ENCODE measurements at regions not wholly inside any gene's neighbourhood (a gene's known extent, or its start where the extent isn't known, plus 50 kb on each side); places are given as distances from the start of the nearest gene placed in this dataset.

- 57 to 64% methylated on average over 5 of the region's 5 CpGs for WGBS, 2 experiments (ENCODE audit: low coverage in 1 of 2, low lambda C conversion rate in 2 of 2, missing lambda C conversion rate in 2 of 2)
- no peak overlapping the region for H3K4me2 ChIP-seq (ENCODE audit: unreplicated experiment)
Observed at GRCh38 chr7:89554209-89554608, 600.1 kb upstream of the STEAP1 start.

GRCh38 chr7:89559596-89559995 lies 594.7 kb upstream of the STEAP1 start:
- Histone ChIP-seq H3K9ac (no peak overlapping the region), H3K4me2 (ENCODE audit: unreplicated experiment) (no peak overlapping the region)
- TF ChIP-seq EZH2phosphoT487 (IDR thresholded peaks at IDR 0.05; ENCODE audit: insufficient read depth, low read depth) = no peak
- no peak for TF ChIP-seq EZH2 (IDR thresholded peaks at IDR 0.05; ENCODE audit: insufficient read depth, poor library complexity, severe bottlenecking)

More at GRCh38 chr7:89554209-89554608, 600.1 kb upstream of the STEAP1 start:
- no peaks in the 10 kb centered on the region for H3K4me1 ChIP-seq (ENCODE audit: insufficient read depth)
- no peaks in the 10 kb centered on the region for H3K9me2 ChIP-seq (ENCODE audit: insufficient read depth)
- H4K20me1 ChIP-seq (ENCODE audit: insufficient read depth) = no peaks in the 10 kb centered on the region
- H3K9me3 ChIP-seq (ENCODE audit: low read depth) = no peaks in the 10 kb centered on the region
- TF ChIP-seq EZH2phosphoT487 (IDR thresholded peaks at IDR 0.05; ENCODE audit: insufficient read depth, low read depth) = no peak
- no peak for TF ChIP-seq EZH2 (IDR thresholded peaks at IDR 0.05; ENCODE audit: insufficient read depth, poor library complexity, severe bottlenecking)
- no peaks in the 10 kb centered on the region for H3F3A ChIP-seq (ENCODE audit: insufficient read depth)
- no peaks in the 10 kb centered on the region for H3K79me2 ChIP-seq (ENCODE audit: insufficient read depth)
- DNase-seq = no peak
- no peak overlapping the region for H3K27ac ChIP-seq
- H3K27me3 ChIP-seq (replicated peaks; ENCODE audit: insufficient read depth) = no peaks in the 10 kb centered on the region
- in situ Hi-C loops (cut with MboI) = no loop called here
- no peak overlapping the region for H3K9ac ChIP-seq
- H2AFZ ChIP-seq = no peak overlapping the region
- no peaks in the 10 kb centered on the region for H3K36me3 ChIP-seq (ENCODE audit: low read depth)
- no peak overlapping the region for H3K4me3 ChIP-seq

GRCh38 chr7:89563597-89563996 lies 590.7 kb upstream of the STEAP1 start:
- Histone ChIP-seq H3K4me2 (ENCODE audit: unreplicated experiment) (no peak overlapping the region), H3K9me2 (ENCODE audit: insufficient read depth) (no peaks in the 10 kb centered on the region), H3K9me3 (ENCODE audit: low read depth) (no peaks in the 10 kb centered on the region), H3K79me2 (ENCODE audit: insufficient read depth) (no peaks in the 10 kb centered on the region), H3K4me1 (ENCODE audit: insufficient read depth) (no peaks in the 10 kb centered on the region), H4K20me1 (ENCODE audit: insufficient read depth) (no peaks in the 10 kb centered on the region), H3K4me3 (no peak overlapping the region), H3K27me3 (replicated peaks; ENCODE audit: insufficient read depth) (no peaks in the 10 kb centered on the region), H3K9ac (no peak overlapping the region), H3K27ac (no peak overlapping the region), H3K36me3 (ENCODE audit: low read depth) (no peaks in the 10 kb centered on the region), H2AFZ (no peak overlapping the region), H3F3A (ENCODE audit: insufficient read depth) (no peaks in the 10 kb centered on the region)
- no peak for TF ChIP-seq EZH2phosphoT487 (IDR thresholded peaks at IDR 0.05; ENCODE audit: insufficient read depth, low read depth)
- TF ChIP-seq EZH2 (IDR thresholded peaks at IDR 0.05; ENCODE audit: insufficient read depth, poor library complexity, severe bottlenecking) = no peak
- DNase-seq = no peak
- WGBS, 2 experiments (ENCODE audit: low coverage in 1 of 2, low lambda C conversion rate in 2 of 2, missing lambda C conversion rate in 2 of 2) = 15 to 19% methylated on average over 1 of the region's 1 CpG
- in situ Hi-C loops (cut with MboI) = no loop called here

More at GRCh38 chr7:89559596-89559995, 594.7 kb upstream of the STEAP1 start:
- Histone ChIP-seq H4K20me1 (ENCODE audit: insufficient read depth) (no peaks in the 10 kb centered on the region), H2AFZ (no peak overlapping the region), H3K27ac (no peak overlapping the region), H3K36me3 (ENCODE audit: low read depth) (no peaks in the 10 kb centered on the region), H3K79me2 (ENCODE audit: insufficient read depth) (no peaks in the 10 kb centered on the region), H3K9me3 (ENCODE audit: low read depth) (no peaks in the 10 kb centered on the region), H3F3A (ENCODE audit: insufficient read depth) (no peaks in the 10 kb centered on the region), H3K4me3 (no peak overlapping the region), H3K4me1 (ENCODE audit: insufficient read depth) (no peaks in the 10 kb centered on the region), H3K9me2 (ENCODE audit: insufficient read depth) (no peaks in the 10 kb centered on the region), H3K27me3 (replicated peaks; ENCODE audit: insufficient read depth) (no peaks in the 10 kb centered on the region)
- in situ Hi-C loops (cut with MboI) = no loop called here
- 31 to 35% methylated on average over 3 of the region's 3 CpGs for WGBS, 2 experiments (ENCODE audit: low coverage in 1 of 2, low lambda C conversion rate in 2 of 2, missing lambda C conversion rate in 2 of 2)
- DNase-seq = no peak

GRCh38 chr7:89584896-89585295 lies 569.4 kb upstream of the STEAP1 start:
- H3K27ac ChIP-seq = no peak overlapping the region
- no peak for TF ChIP-seq EZH2 (IDR thresholded peaks at IDR 0.05; ENCODE audit: insufficient read depth, poor library complexity, severe bottlenecking)
- no peak for TF ChIP-seq EZH2phosphoT487 (IDR thresholded peaks at IDR 0.05; ENCODE audit: insufficient read depth, low read depth)
- H3F3A ChIP-seq (ENCODE audit: insufficient read depth) = no peaks in the 10 kb centered on the region
- in situ Hi-C loops (cut with MboI) = no loop called here
- 8 to 18% methylated on average over 1 of the region's 1 CpG for WGBS, 2 experiments (ENCODE audit: low coverage in 1 of 2, low lambda C conversion rate in 2 of 2, missing lambda C conversion rate in 2 of 2)
- H2AFZ ChIP-seq = no peak overlapping the region
- no peak overlapping the region for H3K9ac ChIP-seq
- no peaks in the 10 kb centered on the region for H3K79me2 ChIP-seq (ENCODE audit: insufficient read depth)
- H3K4me2 ChIP-seq (ENCODE audit: unreplicated experiment) = no peak overlapping the region
- H4K20me1 ChIP-seq (ENCODE audit: insufficient read depth) = no peaks in the 10 kb centered on the region
- H3K4me3 ChIP-seq = no peak overlapping the region
- no peaks in the 10 kb centered on the region for H3K36me3 ChIP-seq (ENCODE audit: low read depth)
- no peak for DNase-seq
- H3K27me3 ChIP-seq (replicated peaks; ENCODE audit: insufficient read depth) = no peaks in the 10 kb centered on the region
- H3K4me1 ChIP-seq (ENCODE audit: insufficient read depth) = no peaks in the 10 kb centered on the region
- H3K9me3 ChIP-seq (ENCODE audit: low read depth) = no peaks in the 10 kb centered on the region
- H3K9me2 ChIP-seq (ENCODE audit: insufficient read depth) = no peaks in the 10 kb centered on the region

- 54 to 66% methylated on average over 5 of the region's 5 CpGs for WGBS, 2 experiments (ENCODE audit: low coverage in 1 of 2, low lambda C conversion rate in 2 of 2, missing lambda C conversion rate in 2 of 2)
- H3K27ac ChIP-seq = no peak overlapping the region
- no peak overlapping the region for H3K4me3 ChIP-seq
- H3K4me2 ChIP-seq (ENCODE audit: unreplicated experiment) = no peak overlapping the region
- no peaks in the 10 kb centered on the region for H3K36me3 ChIP-seq (ENCODE audit: low read depth)
- no peaks in the 10 kb centered on the region for H3K27me3 ChIP-seq (replicated peaks; ENCODE audit: insufficient read depth)
- H3F3A ChIP-seq (ENCODE audit: insufficient read depth) = no peaks in the 10 kb centered on the region
- H2AFZ ChIP-seq = no peak overlapping the region
- TF ChIP-seq EZH2phosphoT487 (IDR thresholded peaks at IDR 0.05; ENCODE audit: insufficient read depth, low read depth) (no peak), EZH2 (IDR thresholded peaks at IDR 0.05; ENCODE audit: insufficient read depth, poor library complexity, severe bottlenecking) (no peak)
- H3K4me1 ChIP-seq (ENCODE audit: insufficient read depth) = no peaks in the 10 kb centered on the region
- no peaks in the 10 kb centered on the region; the same call in none of the 2 replicates for H3K9me2 ChIP-seq (ENCODE audit: insufficient read depth)
- H3K79me2 ChIP-seq (ENCODE audit: insufficient read depth) = no peaks in the 10 kb centered on the region
- H3K9ac ChIP-seq = no peak overlapping the region
- H3K9me3 ChIP-seq (ENCODE audit: low read depth) = no peaks in the 10 kb centered on the region
- DNase-seq = no peak
- no peaks in the 10 kb centered on the region for H4K20me1 ChIP-seq (ENCODE audit: insufficient read depth)
- in situ Hi-C loops (cut with MboI) = no loop called here
Observed at GRCh38 chr7:89593125-89593524, 561.1 kb upstream of the STEAP1 start.

All from GM23248 (cell line).